ENCODE measurements at regions not wholly inside any gene's neighbourhood (a gene's known extent, or its start where the extent isn't known, plus 50 kb on each side); places are given as distances from the start of the nearest gene placed in this dataset.

- TF ChIP-seq EP300 (IDR thresholded peaks at IDR 0.05) = no peak
- TF ChIP-seq POLR2A (IDR thresholded peaks at IDR 0.05) = no peak
- no peak for TF ChIP-seq CTCF (IDR thresholded peaks at IDR 0.05)
- no peak for TF ChIP-seq POLR2AphosphoS5 (IDR thresholded peaks at IDR 0.05)
These were observed 106.9 kb downstream of the P2RY1 start for GRCh38 chr3:152941859-152942258.
